ENCODE measurements at regions not wholly inside any gene's neighbourhood (a gene's known extent, or its start where the extent isn't known, plus 50 kb on each side); places are given as distances from the start of the nearest gene placed in this dataset.
"Not testable (repeated sequence)": the region's sequence is repeated elsewhere in the genome, so short reads cannot be mapped to it uniquely, and the experiment has no call there.

- TF ChIP-seq, protein P1, sequence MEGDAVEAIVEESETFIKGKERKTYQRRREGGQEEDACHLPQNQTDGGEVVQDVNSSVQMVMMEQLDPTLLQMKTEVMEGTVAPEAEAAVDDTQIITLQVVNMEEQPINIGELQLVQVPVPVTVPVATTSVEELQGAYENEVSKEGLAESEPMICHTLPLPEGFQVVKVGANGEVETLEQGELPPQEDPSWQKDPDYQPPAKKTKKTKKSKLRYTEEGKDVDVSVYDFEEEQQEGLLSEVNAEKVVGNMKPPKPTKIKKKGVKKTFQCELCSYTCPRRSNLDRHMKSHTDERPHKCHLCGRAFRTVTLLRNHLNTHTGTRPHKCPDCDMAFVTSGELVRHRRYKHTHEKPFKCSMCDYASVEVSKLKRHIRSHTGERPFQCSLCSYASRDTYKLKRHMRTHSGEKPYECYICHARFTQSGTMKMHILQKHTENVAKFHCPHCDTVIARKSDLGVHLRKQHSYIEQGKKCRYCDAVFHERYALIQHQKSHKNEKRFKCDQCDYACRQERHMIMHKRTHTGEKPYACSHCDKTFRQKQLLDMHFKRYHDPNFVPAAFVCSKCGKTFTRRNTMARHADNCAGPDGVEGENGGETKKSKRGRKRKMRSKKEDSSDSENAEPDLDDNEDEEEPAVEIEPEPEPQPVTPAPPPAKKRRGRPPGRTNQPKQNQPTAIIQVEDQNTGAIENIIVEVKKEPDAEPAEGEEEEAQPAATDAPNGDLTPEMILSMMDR (IDR thresholded peaks at IDR 0.05; ENCODE audit: insufficient read depth, low read length), result not testable (repeated sequence)
- TF ChIP-seq GABPA, POLR2AphosphoS5 (IDR thresholded peaks at IDR 0.05; ENCODE audit: low read depth): not testable (repeated sequence)
- TF ChIP-seq, protein P2, sequence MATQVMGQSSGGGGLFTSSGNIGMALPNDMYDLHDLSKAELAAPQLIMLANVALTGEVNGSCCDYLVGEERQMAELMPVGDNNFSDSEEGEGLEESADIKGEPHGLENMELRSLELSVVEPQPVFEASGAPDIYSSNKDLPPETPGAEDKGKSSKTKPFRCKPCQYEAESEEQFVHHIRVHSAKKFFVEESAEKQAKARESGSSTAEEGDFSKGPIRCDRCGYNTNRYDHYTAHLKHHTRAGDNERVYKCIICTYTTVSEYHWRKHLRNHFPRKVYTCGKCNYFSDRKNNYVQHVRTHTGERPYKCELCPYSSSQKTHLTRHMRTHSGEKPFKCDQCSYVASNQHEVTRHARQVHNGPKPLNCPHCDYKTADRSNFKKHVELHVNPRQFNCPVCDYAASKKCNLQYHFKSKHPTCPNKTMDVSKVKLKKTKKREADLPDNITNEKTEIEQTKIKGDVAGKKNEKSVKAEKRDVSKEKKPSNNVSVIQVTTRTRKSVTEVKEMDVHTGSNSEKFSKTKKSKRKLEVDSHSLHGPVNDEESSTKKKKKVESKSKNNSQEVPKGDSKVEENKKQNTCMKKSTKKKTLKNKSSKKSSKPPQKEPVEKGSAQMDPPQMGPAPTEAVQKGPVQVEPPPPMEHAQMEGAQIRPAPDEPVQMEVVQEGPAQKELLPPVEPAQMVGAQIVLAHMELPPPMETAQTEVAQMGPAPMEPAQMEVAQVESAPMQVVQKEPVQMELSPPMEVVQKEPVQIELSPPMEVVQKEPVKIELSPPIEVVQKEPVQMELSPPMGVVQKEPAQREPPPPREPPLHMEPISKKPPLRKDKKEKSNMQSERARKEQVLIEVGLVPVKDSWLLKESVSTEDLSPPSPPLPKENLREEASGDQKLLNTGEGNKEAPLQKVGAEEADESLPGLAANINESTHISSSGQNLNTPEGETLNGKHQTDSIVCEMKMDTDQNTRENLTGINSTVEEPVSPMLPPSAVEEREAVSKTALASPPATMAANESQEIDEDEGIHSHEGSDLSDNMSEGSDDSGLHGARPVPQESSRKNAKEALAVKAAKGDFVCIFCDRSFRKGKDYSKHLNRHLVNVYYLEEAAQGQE (IDR thresholded peaks at IDR 0.05; ENCODE audit: insufficient replicate concordance, low read depth), result not testable (repeated sequence)
These were observed 136.9 kb upstream of the PTPN20 start for GRCh38 chr10:46774366-46774765.
